ENCODE measurements at regions not wholly inside any gene's neighbourhood (a gene's known extent, or its start where the extent isn't known, plus 50 kb on each side); places are given as distances from the start of the nearest gene placed in this dataset.

GRCh38 chr3:106379251-106379750, 510.5 kb upstream of the CBLB start:
- TF ChIP-seq, protein P1, sequence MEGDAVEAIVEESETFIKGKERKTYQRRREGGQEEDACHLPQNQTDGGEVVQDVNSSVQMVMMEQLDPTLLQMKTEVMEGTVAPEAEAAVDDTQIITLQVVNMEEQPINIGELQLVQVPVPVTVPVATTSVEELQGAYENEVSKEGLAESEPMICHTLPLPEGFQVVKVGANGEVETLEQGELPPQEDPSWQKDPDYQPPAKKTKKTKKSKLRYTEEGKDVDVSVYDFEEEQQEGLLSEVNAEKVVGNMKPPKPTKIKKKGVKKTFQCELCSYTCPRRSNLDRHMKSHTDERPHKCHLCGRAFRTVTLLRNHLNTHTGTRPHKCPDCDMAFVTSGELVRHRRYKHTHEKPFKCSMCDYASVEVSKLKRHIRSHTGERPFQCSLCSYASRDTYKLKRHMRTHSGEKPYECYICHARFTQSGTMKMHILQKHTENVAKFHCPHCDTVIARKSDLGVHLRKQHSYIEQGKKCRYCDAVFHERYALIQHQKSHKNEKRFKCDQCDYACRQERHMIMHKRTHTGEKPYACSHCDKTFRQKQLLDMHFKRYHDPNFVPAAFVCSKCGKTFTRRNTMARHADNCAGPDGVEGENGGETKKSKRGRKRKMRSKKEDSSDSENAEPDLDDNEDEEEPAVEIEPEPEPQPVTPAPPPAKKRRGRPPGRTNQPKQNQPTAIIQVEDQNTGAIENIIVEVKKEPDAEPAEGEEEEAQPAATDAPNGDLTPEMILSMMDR (IDR thresholded peaks at IDR 0.05): no peak
- TF ChIP-seq EP300 (IDR thresholded peaks at IDR 0.05): no peak
- TF ChIP-seq POLR2A (IDR thresholded peaks at IDR 0.05): no peak
